ENCODE measurements at regions not wholly inside any gene's neighbourhood (a gene's known extent, or its start where the extent isn't known, plus 50 kb on each side); places are given as distances from the start of the nearest gene placed in this dataset.
"Not testable (repeated sequence)": the region's sequence is repeated elsewhere in the genome, so short reads cannot be mapped to it uniquely, and the experiment has no call there.

GRCh38 chr13:55120631-55121030 is 2020.1 kb upstream of the PRR20A start:
- Histone ChIP-seq H3K27ac (no peak overlapping the region), H3K27me3 (no peaks in the 10 kb centered on the region), H3K4me3 (no peak overlapping the region), H3K36me3 (no peaks in the 10 kb centered on the region), H3K4me1 (no peaks in the 10 kb centered on the region), H3K9me3 (no peaks in the 10 kb centered on the region)
- TF ChIP-seq, protein P1, sequence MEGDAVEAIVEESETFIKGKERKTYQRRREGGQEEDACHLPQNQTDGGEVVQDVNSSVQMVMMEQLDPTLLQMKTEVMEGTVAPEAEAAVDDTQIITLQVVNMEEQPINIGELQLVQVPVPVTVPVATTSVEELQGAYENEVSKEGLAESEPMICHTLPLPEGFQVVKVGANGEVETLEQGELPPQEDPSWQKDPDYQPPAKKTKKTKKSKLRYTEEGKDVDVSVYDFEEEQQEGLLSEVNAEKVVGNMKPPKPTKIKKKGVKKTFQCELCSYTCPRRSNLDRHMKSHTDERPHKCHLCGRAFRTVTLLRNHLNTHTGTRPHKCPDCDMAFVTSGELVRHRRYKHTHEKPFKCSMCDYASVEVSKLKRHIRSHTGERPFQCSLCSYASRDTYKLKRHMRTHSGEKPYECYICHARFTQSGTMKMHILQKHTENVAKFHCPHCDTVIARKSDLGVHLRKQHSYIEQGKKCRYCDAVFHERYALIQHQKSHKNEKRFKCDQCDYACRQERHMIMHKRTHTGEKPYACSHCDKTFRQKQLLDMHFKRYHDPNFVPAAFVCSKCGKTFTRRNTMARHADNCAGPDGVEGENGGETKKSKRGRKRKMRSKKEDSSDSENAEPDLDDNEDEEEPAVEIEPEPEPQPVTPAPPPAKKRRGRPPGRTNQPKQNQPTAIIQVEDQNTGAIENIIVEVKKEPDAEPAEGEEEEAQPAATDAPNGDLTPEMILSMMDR (IDR thresholded peaks at IDR 0.05), result no peak
- DNase-seq (ENCODE audit: low spot score), result no peak

- Histone ChIP-seq H3K4me3 (no peak overlapping the region), H3K9me3 (peaks cover 0 to 9% of the 10 kb centered on the region in 2 donors), H3K27ac (no peak overlapping the region), H3K4me1 (no peaks in the 10 kb centered on the region), H3K27me3 (no peaks in the 10 kb centered on the region), H3K36me3 (no peaks in the 10 kb centered on the region)
- no peak for DNase-seq (ENCODE audit: low spot score)
- TF ChIP-seq, protein P1 (IDR thresholded peaks at IDR 0.05), result no peak
These were observed 1985.7 kb upstream of the PRR20A start for GRCh38 chr13:55155046-55155445.

- Histone ChIP-seq H3K36me3 (no peaks in the 10 kb centered on the region), H3K9me3 (peaks cover 0 to 9% of the 10 kb centered on the region in 2 donors), H3K27ac (no peak overlapping the region), H3K27me3 (no peaks in the 10 kb centered on the region), H3K4me1 (no peaks in the 10 kb centered on the region), H3K4me3 (no peak overlapping the region)
- DNase-seq (ENCODE audit: low spot score), result no peak
- TF ChIP-seq, protein P1 (IDR thresholded peaks at IDR 0.05), result no peak
These were observed 1981.0 kb upstream of the PRR20A start for GRCh38 chr13:55159765-55160164.

DNA sequence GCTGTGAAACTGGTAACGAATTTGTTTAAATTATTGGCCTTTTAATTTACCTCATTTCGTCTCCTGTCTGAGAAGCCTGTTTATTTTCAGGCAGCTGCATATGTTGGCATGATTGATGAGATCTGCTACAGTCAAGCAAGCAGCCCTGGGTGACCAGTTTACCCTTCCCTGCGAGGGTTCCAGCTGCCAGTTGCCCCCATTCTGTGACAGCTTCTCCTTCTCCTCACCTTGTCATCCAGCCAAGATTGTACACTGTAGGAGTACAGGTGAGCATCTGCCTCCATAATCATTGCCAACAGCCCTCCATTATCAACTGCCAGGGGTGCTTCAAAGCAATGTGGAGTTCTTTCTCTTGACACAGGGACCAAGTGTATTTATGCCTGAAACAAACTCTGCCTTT is 1979.9 kb upstream of the PRR20A start:
- H3K27me3 ChIP-seq, result no peaks in the 10 kb centered on the region
- no peak overlapping the region for H3K27ac ChIP-seq
- TF ChIP-seq, protein P1 (IDR thresholded peaks at IDR 0.05), result no peak
- no peaks in the 10 kb centered on the region for H3K4me1 ChIP-seq
- H3K36me3 ChIP-seq, result no peaks in the 10 kb centered on the region
- no peak overlapping the region for H3K4me3 ChIP-seq
- DNase-seq (ENCODE audit: low spot score), result no peak
- H3K9me3 ChIP-seq, result peaks cover 0 to 4% of the 10 kb centered on the region in 2 donors

- not testable (repeated sequence) for DNase-seq (ENCODE audit: low spot score); H3K36me3 ChIP-seq; H3K27me3 ChIP-seq; H3K4me1 ChIP-seq; H3K27ac ChIP-seq; H3K9me3 ChIP-seq; H3K4me3 ChIP-seq
These were observed 1962.1 kb upstream of the PRR20A start for GRCh38 chr13:55178582-55178981.

DNA sequence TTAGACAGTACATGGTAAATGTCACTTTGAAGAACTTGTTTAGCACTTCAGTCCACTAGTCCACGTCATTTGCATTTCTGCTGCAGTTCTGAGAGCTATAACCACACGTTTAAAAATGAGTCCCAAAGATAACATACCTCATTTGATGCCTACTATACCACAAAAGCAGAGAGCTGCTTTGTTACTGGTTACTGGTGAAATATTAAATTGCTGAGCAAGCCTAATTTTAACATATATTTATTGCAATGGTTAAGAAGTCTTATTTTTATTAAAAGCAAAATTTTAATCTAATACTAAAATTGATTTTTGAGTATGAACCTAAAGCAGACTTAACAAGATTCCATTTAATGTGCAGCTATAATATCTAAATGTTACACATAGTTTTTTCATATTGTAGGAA is 1949.7 kb upstream of the PRR20A start:
- H3K4me3 ChIP-seq, result no peak overlapping the region
- H3K9me3 ChIP-seq, result peaks cover 0 to 12% of the 10 kb centered on the region in 2 donors
- TF ChIP-seq, protein P1 (IDR thresholded peaks at IDR 0.05), result no peak
- DNase-seq (ENCODE audit: low spot score), result no peak
- H3K36me3 ChIP-seq, result no peaks in the 10 kb centered on the region
- no peaks in the 10 kb centered on the region for H3K27me3 ChIP-seq
- no peaks in the 10 kb centered on the region for H3K4me1 ChIP-seq
- no peak overlapping the region for H3K27ac ChIP-seq

Data from right atrium auricular region (tissue), 2 donors.